ENCODE measurements at regions not wholly inside any gene's neighbourhood (a gene's known extent, or its start where the extent isn't known, plus 50 kb on each side); places are given as distances from the start of the nearest gene placed in this dataset.

- H3K4me1 Mint-ChIP-seq, result peaks cover 9% of the 10 kb centered on the region
- H3K4me3 Mint-ChIP-seq, result no peak overlapping the region
- H3K27me3 Mint-ChIP-seq, result no peaks in the 10 kb centered on the region
- ATAC-seq (no peak), DNase-seq (no peak)
- H3K36me3 Mint-ChIP-seq (ENCODE audit: low read depth), result peaks cover 6% of the 10 kb centered on the region
- peaks cover 6% of the 10 kb centered on the region for H3K9me3 Mint-ChIP-seq
- H3K27ac Mint-ChIP-seq, result no peak overlapping the region
Measured at GRCh38 chr2:217559084-217559483, 443.7 kb downstream of the TNS1 start.

GRCh38 chr2:217555081-217555876 is 447.5 kb downstream of the TNS1 start:
- H3K36me3 Mint-ChIP-seq (ENCODE audit: low read depth), result no peaks in the 10 kb centered on the region
- no peak for ATAC-seq

GRCh38 chr2:217553679-217554078 is 449.1 kb downstream of the TNS1 start:
- DNase-seq (no peak), ATAC-seq (no peak)
- H3K9me3 Mint-ChIP-seq, result no peaks in the 10 kb centered on the region
- H3K36me3 Mint-ChIP-seq (ENCODE audit: low read depth), result no peaks in the 10 kb centered on the region
- no peak overlapping the region for H3K4me3 Mint-ChIP-seq
- H3K4me1 Mint-ChIP-seq, result peaks cover 9% of the 10 kb centered on the region
- H3K27me3 Mint-ChIP-seq, result no peaks in the 10 kb centered on the region
- peak overlapping the region; percentile 7 for H3K27ac Mint-ChIP-seq

More at GRCh38 chr2:217555081-217555876, 447.5 kb downstream of the TNS1 start:
- no peak overlapping the region for H3K27ac Mint-ChIP-seq
- H3K27me3 Mint-ChIP-seq, result no peaks in the 10 kb centered on the region
- H3K4me1 Mint-ChIP-seq, result peaks cover 9% of the 10 kb centered on the region
- DNase-seq, result peak; percentile 3
- no peaks in the 10 kb centered on the region for H3K9me3 Mint-ChIP-seq
- no peak overlapping the region for H3K4me3 Mint-ChIP-seq

- no peak for DNase-seq
- ATAC-seq, result no peak
- no peaks in the 10 kb centered on the region for H3K36me3 Mint-ChIP-seq (ENCODE audit: low read depth)
- H3K4me1 Mint-ChIP-seq, result peaks cover 9% of the 10 kb centered on the region
- no peaks in the 10 kb centered on the region for H3K9me3 Mint-ChIP-seq
- no peaks in the 10 kb centered on the region for H3K27me3 Mint-ChIP-seq
- H3K27ac Mint-ChIP-seq, result no peak overlapping the region
- H3K4me3 Mint-ChIP-seq, result no peak overlapping the region
Measured at GRCh38 chr2:217553202-217553601, 449.6 kb downstream of the TNS1 start.

- Mint-ChIP-seq H3K4me1 (peaks cover 9% of the 10 kb centered on the region), H3K4me3 (no peak overlapping the region), H3K9me3 (no peaks in the 10 kb centered on the region), H3K27me3 (no peaks in the 10 kb centered on the region), H3K36me3 (ENCODE audit: low read depth) (no peaks in the 10 kb centered on the region), H3K27ac (no peak overlapping the region)
- no peak for DNase-seq
- no peak for ATAC-seq
Measured at GRCh38 chr2:217552081-217552480, 450.7 kb downstream of the TNS1 start.

GRCh38 chr2:217551252-217551899 is 451.4 kb downstream of the TNS1 start:
- Mint-ChIP-seq H3K4me1 (peaks cover 9% of the 10 kb centered on the region), H3K27ac (no peak overlapping the region), H3K4me3 (no peak overlapping the region), H3K36me3 (ENCODE audit: low read depth) (no peaks in the 10 kb centered on the region), H3K9me3 (peaks cover 2% of the 10 kb centered on the region), H3K27me3 (no peaks in the 10 kb centered on the region)
- ATAC-seq (no peak), DNase-seq (no peak)

- H3K27me3 Mint-ChIP-seq, result peaks cover under 1% of the 10 kb centered on the region
- H3K36me3 Mint-ChIP-seq (ENCODE audit: low read depth), result peaks cover 3% of the 10 kb centered on the region
- no peak overlapping the region for H3K4me3 Mint-ChIP-seq
- no peak overlapping the region for H3K27ac Mint-ChIP-seq
- no peak for DNase-seq
- H3K4me1 Mint-ChIP-seq, result no peaks in the 10 kb centered on the region
- H3K9me3 Mint-ChIP-seq, result peaks cover 16% of the 10 kb centered on the region
- ATAC-seq, result no peak
Measured at GRCh38 chr2:217539126-217539525, 463.7 kb downstream of the TNS1 start.

GRCh38 chr2:217538719-217539118 is 464.1 kb downstream of the TNS1 start:
- H3K4me3 Mint-ChIP-seq, result no peak overlapping the region
- ATAC-seq, result no peak
- H3K27ac Mint-ChIP-seq, result no peak overlapping the region
- DNase-seq, result no peak
- no peaks in the 10 kb centered on the region for H3K36me3 Mint-ChIP-seq (ENCODE audit: low read depth)
- peaks cover 12% of the 10 kb centered on the region for H3K9me3 Mint-ChIP-seq
- H3K4me1 Mint-ChIP-seq, result no peaks in the 10 kb centered on the region
- H3K27me3 Mint-ChIP-seq, result no peaks in the 10 kb centered on the region

GRCh38 chr2:217535957-217536708 is 466.7 kb downstream of the TNS1 start:
- H3K27ac Mint-ChIP-seq, result no peak overlapping the region
- DNase-seq (no peak), ATAC-seq (no peak)
- no peak overlapping the region for H3K4me3 Mint-ChIP-seq
- no peaks in the 10 kb centered on the region for H3K4me1 Mint-ChIP-seq
- H3K9me3 Mint-ChIP-seq, result no peaks in the 10 kb centered on the region
- no peaks in the 10 kb centered on the region for H3K36me3 Mint-ChIP-seq (ENCODE audit: low read depth)
- H3K27me3 Mint-ChIP-seq, result no peaks in the 10 kb centered on the region

GRCh38 chr2:217530392-217531090 is 472.3 kb downstream of the TNS1 start:
- Mint-ChIP-seq H3K9me3 (no peaks in the 10 kb centered on the region), H3K4me3 (no peak overlapping the region), H3K36me3 (ENCODE audit: low read depth) (no peaks in the 10 kb centered on the region), H3K27me3 (no peaks in the 10 kb centered on the region), H3K4me1 (no peaks in the 10 kb centered on the region), H3K27ac (no peak overlapping the region)
- no peak for DNase-seq
- no peak for ATAC-seq

GRCh38 chr2:217529271-217529670 is 473.5 kb downstream of the TNS1 start:
- no peaks in the 10 kb centered on the region for H3K27me3 Mint-ChIP-seq
- H3K36me3 Mint-ChIP-seq (ENCODE audit: low read depth), result no peaks in the 10 kb centered on the region
- ATAC-seq, result no peak
- DNase-seq, result no peak
- H3K4me3 Mint-ChIP-seq, result no peak overlapping the region
- no peak overlapping the region for H3K27ac Mint-ChIP-seq
- H3K9me3 Mint-ChIP-seq, result no peaks in the 10 kb centered on the region
- H3K4me1 Mint-ChIP-seq, result no peaks in the 10 kb centered on the region

GRCh38 chr2:217527590-217528202 is 475.1 kb downstream of the TNS1 start:
- Mint-ChIP-seq H3K4me3 (no peak overlapping the region), H3K9me3 (no peaks in the 10 kb centered on the region), H3K27me3 (no peaks in the 10 kb centered on the region), H3K36me3 (ENCODE audit: low read depth) (no peaks in the 10 kb centered on the region), H3K4me1 (no peaks in the 10 kb centered on the region), H3K27ac (no peak overlapping the region)
- DNase-seq (no peak), ATAC-seq (no peak)

GRCh38 chr2:217525076-217525475 is 477.7 kb downstream of the TNS1 start:
- no peak for ATAC-seq
- H3K27ac Mint-ChIP-seq, result no peak overlapping the region

GRCh38 chr2:217523286-217523685 is 479.5 kb downstream of the TNS1 start:
- no peak overlapping the region for H3K4me3 Mint-ChIP-seq
- DNase-seq (no peak), ATAC-seq (no peak)
- no peak overlapping the region for H3K27ac Mint-ChIP-seq
- no peaks in the 10 kb centered on the region for H3K9me3 Mint-ChIP-seq
- no peaks in the 10 kb centered on the region for H3K36me3 Mint-ChIP-seq (ENCODE audit: low read depth)
- no peaks in the 10 kb centered on the region for H3K27me3 Mint-ChIP-seq
- H3K4me1 Mint-ChIP-seq, result no peaks in the 10 kb centered on the region

More at GRCh38 chr2:217525076-217525475, 477.7 kb downstream of the TNS1 start:
- no peaks in the 10 kb centered on the region for H3K36me3 Mint-ChIP-seq (ENCODE audit: low read depth)
- no peaks in the 10 kb centered on the region for H3K9me3 Mint-ChIP-seq
- H3K4me3 Mint-ChIP-seq, result no peak overlapping the region
- H3K27me3 Mint-ChIP-seq, result no peaks in the 10 kb centered on the region
- H3K4me1 Mint-ChIP-seq, result no peaks in the 10 kb centered on the region
- no peak for DNase-seq
